ENCODE measurements at regions not wholly inside any gene's neighbourhood (a gene's known extent, or its start where the extent isn't known, plus 50 kb on each side); places are given as distances from the start of the nearest gene placed in this dataset.

DNA sequence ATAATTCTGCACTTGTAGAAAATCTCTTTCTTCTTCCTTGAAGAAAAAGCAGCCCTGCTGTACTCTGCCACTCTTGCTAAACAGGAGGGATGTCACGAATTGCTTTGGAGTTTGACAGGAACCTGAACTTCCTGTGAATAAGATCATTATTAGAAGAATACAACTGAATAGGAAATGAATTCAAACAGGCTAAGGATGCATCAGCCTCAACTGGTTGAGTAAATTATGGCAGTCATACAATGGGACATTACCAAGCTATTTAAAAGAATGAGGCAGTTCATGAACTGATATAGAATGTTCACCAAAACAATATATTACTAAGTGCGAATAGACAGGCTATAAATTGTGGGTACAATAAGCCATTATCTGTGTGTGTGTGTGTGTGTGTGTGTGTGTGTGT lies 97.1 kb upstream of the DOCK1 start:
- Histone ChIP-seq H3K36me3 (replicated peaks; ENCODE audit: control insufficient read depth, insufficient read depth, low read length) (no peaks in the 10 kb centered on the region), H3K27me3 (ENCODE audit: control insufficient read depth, insufficient read depth, low read length) (no peaks in the 10 kb centered on the region), H3K4me3 (ENCODE audit: insufficient read depth, low read depth, low read length) (no peak overlapping the region)
- DNase-seq: no peak

DNA sequence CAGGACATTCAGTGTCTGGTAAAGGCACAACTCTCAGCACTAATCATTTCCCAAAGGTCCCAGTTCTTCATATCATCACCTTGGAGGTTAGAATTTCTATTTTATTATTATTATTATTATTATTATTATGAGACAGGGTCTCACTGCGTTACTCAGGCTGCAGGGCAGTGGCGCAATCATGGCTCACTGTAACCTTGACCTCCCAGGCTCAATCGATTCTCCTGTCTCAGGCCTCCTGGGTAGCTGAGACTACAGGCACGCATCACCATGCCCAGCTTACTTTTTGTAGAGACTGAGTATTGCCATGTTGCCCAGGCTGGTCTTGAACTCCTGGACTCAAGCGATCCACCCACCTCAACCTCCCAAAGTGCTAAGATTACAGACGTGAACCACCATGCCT lies 91.8 kb upstream of the DOCK1 start:
- no peaks in the 10 kb centered on the region for H3K36me3 ChIP-seq (replicated peaks; ENCODE audit: control insufficient read depth, insufficient read depth, low read length)
- H3K4me3 ChIP-seq (ENCODE audit: insufficient read depth, low read depth, low read length): no peak overlapping the region
- H3K27me3 ChIP-seq (ENCODE audit: control insufficient read depth, insufficient read depth, low read length): no peaks in the 10 kb centered on the region
- DNase-seq: no peak

DNA sequence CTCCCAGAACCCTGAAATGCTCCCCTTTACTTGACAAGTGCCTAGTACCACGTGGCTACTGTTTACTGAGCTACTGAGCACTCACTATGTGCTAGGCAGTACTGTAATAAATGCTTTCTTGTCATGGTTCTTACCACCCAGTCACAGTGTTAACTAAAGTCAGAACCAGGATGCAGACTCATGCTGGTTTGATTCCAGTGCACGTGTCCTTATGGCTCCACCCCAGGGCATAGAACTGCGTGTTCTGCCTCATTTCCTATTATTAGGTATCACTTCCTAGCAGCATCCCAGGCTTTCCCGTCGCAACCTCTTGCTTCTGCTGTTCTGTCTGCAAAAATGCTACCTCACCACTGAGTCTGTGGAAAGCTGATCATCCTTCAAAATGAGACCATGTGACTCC lies 71.7 kb upstream of the DOCK1 start:
- Histone ChIP-seq H3K4me3 (ENCODE audit: insufficient read depth, low read depth, low read length) (no peak overlapping the region), H3K36me3 (replicated peaks; ENCODE audit: control insufficient read depth, insufficient read depth, low read length) (no peaks in the 10 kb centered on the region), H3K27me3 (ENCODE audit: control insufficient read depth, insufficient read depth, low read length) (no peaks in the 10 kb centered on the region)
- DNase-seq: no peak

DNA sequence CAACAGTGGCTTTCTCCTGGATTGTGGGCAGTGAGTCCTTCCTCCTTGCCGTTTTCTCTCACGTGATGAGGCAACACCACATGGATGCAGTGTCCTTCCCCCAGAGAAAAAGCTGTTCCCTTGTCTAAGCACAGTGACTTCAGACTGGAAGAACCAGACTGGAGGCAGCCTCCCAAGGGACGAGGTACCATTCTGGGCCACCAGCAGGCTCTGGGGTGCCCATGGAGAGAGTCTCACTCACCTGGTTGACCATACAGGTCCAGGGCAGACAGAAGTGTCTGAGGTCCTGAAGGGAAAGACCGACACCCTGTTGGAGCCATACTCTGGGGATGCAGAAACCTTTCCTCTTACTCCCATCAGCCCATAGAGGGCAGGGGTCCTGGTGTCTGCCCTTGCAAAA lies 69.2 kb upstream of the DOCK1 start:
- no peaks in the 10 kb centered on the region for H3K27me3 ChIP-seq (ENCODE audit: control insufficient read depth, insufficient read depth, low read length)
- no peak for DNase-seq

DNA sequence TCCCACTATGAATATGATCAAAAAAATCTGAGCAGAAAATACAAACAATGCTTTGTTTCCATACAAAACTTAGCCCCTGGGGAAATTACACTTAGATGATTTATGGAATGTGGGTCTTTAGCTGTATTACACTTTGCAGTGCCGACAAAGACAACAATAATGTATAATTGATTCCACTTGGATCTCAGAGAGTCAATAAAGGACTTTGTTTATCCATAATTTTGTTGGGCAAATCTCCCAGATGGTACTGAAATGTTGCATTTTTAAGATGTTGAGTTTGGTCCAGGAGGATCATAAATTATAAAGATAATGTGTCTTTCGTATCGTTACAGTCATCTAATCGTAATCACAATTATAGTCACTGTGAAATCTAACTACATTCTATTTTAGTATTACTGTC lies 66.9 kb upstream of the DOCK1 start:
- DNase-seq: no peak
- no peaks in the 10 kb centered on the region for H3K27me3 ChIP-seq (ENCODE audit: control insufficient read depth, insufficient read depth, low read length)
- no peak overlapping the region for H3K4me3 ChIP-seq (ENCODE audit: insufficient read depth, low read depth, low read length)
- no peaks in the 10 kb centered on the region for H3K36me3 ChIP-seq (replicated peaks; ENCODE audit: control insufficient read depth, insufficient read depth, low read length)

More for the DNA sequence above, 69.2 kb upstream of the DOCK1 start:
- no peak overlapping the region for H3K4me3 ChIP-seq (ENCODE audit: insufficient read depth, low read depth, low read length)
- no peaks in the 10 kb centered on the region for H3K36me3 ChIP-seq (replicated peaks; ENCODE audit: control insufficient read depth, insufficient read depth, low read length)

DNA sequence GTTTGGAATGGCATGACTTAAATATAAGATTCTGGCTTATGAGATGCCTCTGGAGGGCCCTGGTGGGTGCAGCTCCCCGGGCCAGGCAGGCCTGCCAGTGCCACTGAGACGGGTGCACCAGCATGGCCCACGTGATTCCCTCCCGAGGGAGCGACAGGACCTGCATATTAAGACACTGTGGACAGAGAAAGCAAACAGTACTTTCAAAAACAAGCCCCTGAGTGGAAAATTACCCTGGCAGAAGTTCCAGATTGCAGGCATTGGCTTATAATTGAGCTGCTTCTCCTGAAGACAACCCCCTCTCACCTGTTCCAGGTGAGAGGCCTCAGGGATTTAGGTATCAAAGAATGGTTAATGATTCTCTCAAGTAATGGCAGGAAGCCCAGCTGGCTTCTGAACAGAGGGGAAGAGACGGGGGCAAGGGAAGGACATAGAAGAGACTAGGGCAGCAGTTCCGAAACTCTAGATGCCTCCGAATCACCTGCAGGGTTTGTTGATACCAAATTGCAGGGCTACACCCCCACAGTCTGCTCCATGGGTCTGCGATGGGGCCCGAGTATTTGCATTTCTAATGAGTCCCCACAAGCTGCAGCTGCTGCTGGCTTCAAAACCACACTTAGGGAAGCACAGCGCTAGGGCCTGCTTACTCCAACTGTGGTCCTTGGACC lies 66.0 kb upstream of the DOCK1 start:
- no peak overlapping the region for H3K4me3 ChIP-seq (ENCODE audit: insufficient read depth, low read depth, low read length)
- no peaks in the 10 kb centered on the region for H3K36me3 ChIP-seq (replicated peaks; ENCODE audit: control insufficient read depth, insufficient read depth, low read length)
- DNase-seq: no peak
- no peaks in the 10 kb centered on the region for H3K27me3 ChIP-seq (ENCODE audit: control insufficient read depth, insufficient read depth, low read length)

DNA sequence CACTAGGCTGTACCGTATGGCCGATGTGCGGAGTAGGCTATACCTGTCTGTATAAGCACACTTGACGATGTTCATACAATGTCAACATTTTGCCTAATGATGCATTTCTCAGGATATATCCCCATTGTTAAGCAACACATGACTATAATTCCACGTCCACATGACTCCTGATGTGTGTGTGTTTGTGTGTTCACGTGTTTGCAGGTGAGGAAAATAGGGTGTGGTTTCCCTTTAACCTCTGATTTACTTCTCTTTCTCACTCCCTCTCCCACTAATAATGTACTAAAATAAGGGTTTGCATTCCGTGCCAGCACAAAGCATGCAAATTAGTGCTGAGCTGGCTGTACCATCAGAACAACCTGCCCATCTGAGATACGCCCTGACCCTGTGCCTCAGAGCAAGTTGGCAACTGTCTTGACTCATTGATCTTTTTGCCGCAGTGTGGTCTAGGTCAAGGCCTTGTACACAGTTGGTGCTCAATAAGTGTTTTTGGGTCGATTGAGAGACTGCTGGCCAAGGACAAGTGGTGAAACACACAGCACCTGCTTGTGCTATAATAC lies 64.6 kb upstream of the DOCK1 start:
- no peak for DNase-seq
- Histone ChIP-seq H3K27me3 (ENCODE audit: control insufficient read depth, insufficient read depth, low read length) (no peaks in the 10 kb centered on the region), H3K4me3 (ENCODE audit: insufficient read depth, low read depth, low read length) (no peak overlapping the region), H3K36me3 (replicated peaks; ENCODE audit: control insufficient read depth, insufficient read depth, low read length) (no peaks in the 10 kb centered on the region)

DNA sequence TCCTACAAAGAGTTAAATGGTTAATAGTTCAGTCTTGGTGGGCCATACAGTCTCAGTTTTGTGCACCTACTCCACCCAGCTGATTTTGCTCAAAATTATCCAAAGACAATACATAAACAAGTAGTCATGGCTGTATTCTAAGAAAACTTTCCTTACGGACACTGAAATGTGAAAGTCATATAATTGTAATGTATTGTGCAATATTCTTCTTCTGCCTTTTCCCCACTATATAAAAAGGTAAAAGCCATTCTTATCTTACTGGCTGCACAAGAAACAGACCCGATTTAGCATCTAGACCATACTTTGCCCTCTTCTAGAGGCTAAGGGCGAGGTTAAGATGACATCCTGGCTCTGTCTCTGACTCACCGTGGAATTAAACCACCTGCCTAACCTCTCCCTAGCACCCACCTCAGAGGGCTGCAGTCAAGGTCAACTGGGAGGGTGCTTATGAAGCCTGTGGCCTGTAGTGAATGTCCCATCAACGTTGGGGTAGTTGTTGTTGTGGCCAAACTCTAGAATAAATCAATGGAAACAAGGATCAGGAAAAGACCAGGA lies 63.8 kb upstream of the DOCK1 start:
- no peaks in the 10 kb centered on the region for H3K27me3 ChIP-seq (ENCODE audit: control insufficient read depth, insufficient read depth, low read length)
- DNase-seq: no peak
- H3K36me3 ChIP-seq (replicated peaks; ENCODE audit: control insufficient read depth, insufficient read depth, low read length): no peaks in the 10 kb centered on the region
- no peak overlapping the region for H3K4me3 ChIP-seq (ENCODE audit: insufficient read depth, low read depth, low read length)

DNA sequence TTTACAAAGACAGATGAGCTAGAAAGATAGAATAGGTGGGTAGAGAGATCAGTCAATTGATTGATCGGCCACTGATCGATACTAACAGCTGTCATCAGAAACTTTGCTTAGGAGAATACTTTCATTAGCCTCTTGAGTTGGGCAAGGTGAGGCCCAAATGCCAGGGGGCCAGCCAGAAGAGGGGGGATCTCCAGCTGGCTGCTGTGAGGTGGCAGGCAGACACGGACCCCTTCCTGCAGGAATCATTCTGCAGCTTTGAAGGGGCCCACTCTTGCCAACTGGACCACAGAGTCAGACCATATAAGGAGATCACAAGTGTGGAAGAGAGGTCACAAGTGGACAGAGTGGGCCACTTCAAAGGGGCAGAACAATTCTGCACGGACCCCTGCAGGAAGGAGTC lies 62.9 kb upstream of the DOCK1 start:
- no peak for DNase-seq
- no peak overlapping the region for H3K4me3 ChIP-seq (ENCODE audit: insufficient read depth, low read depth, low read length)
- H3K27me3 ChIP-seq (ENCODE audit: control insufficient read depth, insufficient read depth, low read length): no peaks in the 10 kb centered on the region
- H3K36me3 ChIP-seq (replicated peaks; ENCODE audit: control insufficient read depth, insufficient read depth, low read length): no peaks in the 10 kb centered on the region

DNA sequence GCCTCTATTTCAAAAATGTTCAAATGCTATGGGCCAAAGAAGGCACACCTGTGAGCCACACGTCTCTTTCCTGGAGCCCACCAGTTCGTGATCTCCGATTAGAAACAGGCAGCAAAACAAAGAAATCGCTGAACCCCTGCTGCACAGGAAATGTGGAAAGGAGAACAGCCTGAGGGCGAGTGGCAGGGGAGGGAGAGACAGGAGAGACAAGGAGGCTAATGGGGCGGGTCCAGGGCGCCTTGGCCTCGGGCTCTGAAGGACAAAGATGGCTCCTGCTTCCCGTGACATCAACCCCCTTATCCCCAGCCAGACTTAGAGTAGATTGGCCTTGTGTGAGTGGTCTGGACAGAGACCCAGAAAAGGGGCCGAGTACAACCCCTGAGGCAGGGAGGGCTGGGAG lies 62.4 kb upstream of the DOCK1 start:
- Histone ChIP-seq H3K36me3 (replicated peaks; ENCODE audit: control insufficient read depth, insufficient read depth, low read length) (no peaks in the 10 kb centered on the region), H3K4me3 (ENCODE audit: insufficient read depth, low read depth, low read length) (no peak overlapping the region), H3K27me3 (ENCODE audit: control insufficient read depth, insufficient read depth, low read length) (no peaks in the 10 kb centered on the region)
- DNase-seq: peak; percentile 47

DNA sequence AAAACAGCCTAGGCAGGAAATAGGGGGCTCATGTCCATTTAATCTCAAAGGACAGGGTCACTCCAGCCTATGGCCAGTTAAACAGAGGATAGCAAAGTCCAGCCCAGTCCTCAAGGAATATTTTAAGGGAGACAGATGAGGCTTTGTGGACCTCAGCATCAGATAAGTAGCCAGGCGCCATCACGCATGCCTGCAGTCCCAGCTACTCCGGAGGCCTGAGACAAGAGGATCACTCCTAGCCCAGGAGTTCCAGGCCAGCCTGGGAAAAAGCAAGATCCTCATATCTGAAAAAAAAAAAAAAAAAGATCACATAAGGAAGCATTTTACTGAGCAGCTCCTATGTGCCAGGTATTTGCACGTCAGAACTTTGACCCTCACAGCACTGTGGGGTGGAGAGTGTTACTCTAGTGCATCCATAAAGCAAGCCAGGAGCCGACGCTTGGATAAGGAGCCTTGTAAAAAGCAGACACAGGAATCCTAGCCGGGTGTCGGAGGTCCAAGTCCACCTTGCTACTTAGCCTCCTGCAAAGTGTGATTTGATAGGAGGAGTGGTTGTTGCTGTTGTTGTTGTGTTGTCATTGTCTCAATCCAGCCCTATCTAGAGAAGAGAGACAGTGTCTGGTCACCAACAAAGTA lies 61.8 kb upstream of the DOCK1 start:
- DNase-seq: no peak
- Histone ChIP-seq H3K4me3 (ENCODE audit: insufficient read depth, low read depth, low read length) (no peak overlapping the region), H3K27me3 (ENCODE audit: control insufficient read depth, insufficient read depth, low read length) (no peaks in the 10 kb centered on the region), H3K36me3 (replicated peaks; ENCODE audit: control insufficient read depth, insufficient read depth, low read length) (no peaks in the 10 kb centered on the region)

DNA sequence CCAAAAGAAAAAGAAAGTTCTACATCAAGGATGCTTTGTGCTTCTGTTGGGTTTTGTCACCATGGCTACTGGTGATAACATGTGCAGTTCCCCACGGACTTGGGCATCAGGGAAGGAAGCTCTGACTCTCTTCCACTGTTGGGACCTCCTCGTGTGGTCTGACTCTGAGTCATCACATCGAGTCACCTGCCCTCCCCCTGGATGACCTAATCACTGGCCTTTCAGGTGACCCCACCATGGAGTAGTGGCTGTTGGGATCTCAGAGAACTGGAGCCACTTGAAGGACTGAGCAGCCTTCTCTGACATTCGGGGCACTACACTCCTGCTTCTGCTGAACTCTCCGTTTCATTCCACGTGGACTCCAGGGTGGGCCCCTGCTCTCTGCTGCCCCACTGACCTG lies 60.8 kb upstream of the DOCK1 start:
- no peak for DNase-seq
- H3K27me3 ChIP-seq (ENCODE audit: control insufficient read depth, insufficient read depth, low read length): no peaks in the 10 kb centered on the region
- no peak overlapping the region for H3K4me3 ChIP-seq (ENCODE audit: insufficient read depth, low read depth, low read length)
- no peaks in the 10 kb centered on the region for H3K36me3 ChIP-seq (replicated peaks; ENCODE audit: control insufficient read depth, insufficient read depth, low read length)

DNA sequence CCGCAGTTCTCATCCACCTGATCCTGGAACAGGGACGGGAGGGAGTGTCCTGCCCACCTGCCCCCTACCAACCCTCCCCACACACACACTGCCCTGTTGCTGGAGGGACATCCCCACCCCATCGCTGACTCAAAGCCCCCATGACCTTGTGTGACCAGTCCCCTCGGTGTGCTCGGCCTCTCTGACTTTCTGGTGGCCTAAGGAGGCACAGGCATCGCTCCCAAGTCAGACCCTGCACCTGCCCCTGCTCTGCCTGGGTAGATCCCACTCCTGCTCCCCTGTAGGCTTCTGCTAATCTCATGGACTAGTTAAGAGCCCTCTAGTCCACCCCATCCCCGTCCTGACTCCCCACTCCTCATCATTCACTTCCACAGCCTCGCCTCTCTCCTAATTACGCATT lies 58.8 kb upstream of the DOCK1 start:
- H3K4me3 ChIP-seq (ENCODE audit: insufficient read depth, low read depth, low read length): no peak overlapping the region
- no peaks in the 10 kb centered on the region for H3K27me3 ChIP-seq (ENCODE audit: control insufficient read depth, insufficient read depth, low read length)
- DNase-seq: no peak
- H3K36me3 ChIP-seq (replicated peaks; ENCODE audit: control insufficient read depth, insufficient read depth, low read length): no peaks in the 10 kb centered on the region

DNA sequence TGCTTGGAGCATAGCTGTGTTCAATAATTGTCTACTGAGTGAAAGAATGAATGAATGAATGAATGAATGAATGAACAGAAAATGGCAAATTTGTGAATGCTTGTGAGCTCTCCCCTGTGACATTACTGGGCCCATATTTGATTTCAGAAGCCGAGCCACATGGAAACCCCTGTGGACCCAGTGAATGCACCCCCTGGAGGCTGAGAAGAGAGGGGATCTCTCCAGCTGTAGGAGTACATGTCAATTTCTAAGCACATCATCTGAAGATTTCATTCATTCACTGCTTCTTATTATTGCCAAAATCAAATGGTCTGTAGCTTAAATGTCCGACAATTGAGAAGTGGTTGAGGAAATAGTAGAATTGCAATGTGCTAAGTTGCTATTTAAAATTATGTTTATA lies 58.3 kb upstream of the DOCK1 start:
- no peaks in the 10 kb centered on the region for H3K36me3 ChIP-seq (replicated peaks; ENCODE audit: control insufficient read depth, insufficient read depth, low read length)
- no peak overlapping the region for H3K4me3 ChIP-seq (ENCODE audit: insufficient read depth, low read depth, low read length)
- H3K27me3 ChIP-seq (ENCODE audit: control insufficient read depth, insufficient read depth, low read length): no peaks in the 10 kb centered on the region
- DNase-seq: peak; percentile 56

DNA sequence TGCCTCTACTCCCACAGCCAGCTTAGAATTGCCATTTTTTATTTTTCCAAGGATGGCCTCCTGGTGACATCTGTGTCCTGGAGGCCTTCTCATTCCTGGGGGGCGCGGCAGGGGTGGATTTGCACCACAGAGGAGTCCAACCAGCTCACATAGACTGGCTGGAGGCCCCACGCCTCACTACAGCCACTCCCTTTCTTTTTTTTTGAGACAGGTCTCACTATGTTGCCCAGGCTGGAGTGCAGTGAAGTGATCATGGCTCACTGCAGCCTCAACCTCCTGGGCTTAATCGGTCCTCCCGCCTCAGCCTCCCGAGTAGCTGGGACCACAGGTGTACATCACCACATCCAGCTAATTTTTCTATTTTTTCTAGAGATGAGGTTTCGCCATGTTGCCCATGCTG lies 57.6 kb upstream of the DOCK1 start:
- no peak for DNase-seq
- Histone ChIP-seq H3K27me3 (ENCODE audit: control insufficient read depth, insufficient read depth, low read length) (no peaks in the 10 kb centered on the region), H3K4me3 (ENCODE audit: insufficient read depth, low read depth, low read length) (no peak overlapping the region), H3K36me3 (replicated peaks; ENCODE audit: control insufficient read depth, insufficient read depth, low read length) (no peaks in the 10 kb centered on the region)

Data from H7 (cell line).